ENCODE measurements at regions not wholly inside any gene's neighbourhood (a gene's known extent, or its start where the extent isn't known, plus 50 kb on each side); places are given as distances from the start of the nearest gene placed in this dataset.
"Not testable (repeated sequence)": the region's sequence is repeated elsewhere in the genome, so short reads cannot be mapped to it uniquely, and the experiment has no call there.

GRCh38 chr2:175606010-175606841 is 395.8 kb downstream of the LNPK start:
- DNase-seq (ENCODE audit: low read depth in 3 of 3): no peak

GRCh38 chr2:175605640-175606009 is 396.4 kb downstream of the LNPK start:
- DNase-seq (ENCODE audit: low read depth in 3 of 3): no peak

GRCh38 chr2:175601969-175602368 is 400.1 kb downstream of the LNPK start:
- DNase-seq (ENCODE audit: low read depth in 3 of 3): no peak

GRCh38 chr2:175599966-175600831 is 401.9 kb downstream of the LNPK start:
- no peak for DNase-seq (ENCODE audit: low read depth in 3 of 3)

GRCh38 chr2:175597286-175597685 is 404.8 kb downstream of the LNPK start:
- DNase-seq (ENCODE audit: low read depth in 3 of 3): no peak

GRCh38 chr2:175595139-175595538 is 406.9 kb downstream of the LNPK start:
- DNase-seq (ENCODE audit: low read depth in 3 of 3): no peak

DNA sequence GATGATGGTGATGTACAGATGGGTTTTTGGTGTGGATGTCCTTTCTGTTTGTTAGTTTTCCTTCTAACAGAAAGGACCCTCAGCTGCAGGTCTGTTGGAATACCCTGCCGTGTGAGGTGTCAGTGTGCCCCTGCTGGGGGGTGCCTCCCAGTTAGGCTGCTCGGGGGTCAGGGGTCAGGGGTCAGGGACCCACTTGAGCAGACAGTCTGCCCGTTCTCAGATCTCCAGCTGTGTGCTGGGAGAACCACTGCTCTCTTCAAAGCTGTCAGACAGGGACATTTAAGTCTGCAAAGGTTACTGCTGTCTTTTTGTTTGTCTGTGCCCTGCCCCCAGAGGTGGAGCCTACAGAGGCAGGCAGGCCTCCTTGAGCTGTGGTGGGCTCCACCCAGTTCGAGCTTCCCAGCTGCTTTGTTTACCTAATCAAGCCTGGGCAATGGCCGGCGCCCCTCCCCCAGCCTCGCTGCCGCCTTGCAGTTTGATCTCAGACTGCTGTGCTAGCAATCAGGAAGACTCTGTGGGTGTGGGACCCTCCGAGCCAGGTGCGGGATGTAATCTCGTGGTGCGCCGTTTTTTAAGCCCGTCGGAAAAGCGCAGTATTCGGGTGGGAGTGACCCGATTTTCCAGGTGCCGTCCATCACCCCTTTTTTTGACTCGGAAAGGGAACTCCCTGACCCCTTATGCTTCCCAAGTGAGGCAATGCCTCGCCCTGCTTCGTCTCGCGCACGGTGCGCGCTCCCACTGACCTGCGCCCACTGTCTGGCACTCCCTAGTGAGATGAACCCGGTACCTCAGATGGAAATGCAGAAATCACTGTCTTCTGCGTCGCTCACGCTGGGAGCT is 408.2 kb downstream of the LNPK start:
- not testable (repeated sequence) for DNase-seq (ENCODE audit: low read depth in 3 of 3)

DNA sequence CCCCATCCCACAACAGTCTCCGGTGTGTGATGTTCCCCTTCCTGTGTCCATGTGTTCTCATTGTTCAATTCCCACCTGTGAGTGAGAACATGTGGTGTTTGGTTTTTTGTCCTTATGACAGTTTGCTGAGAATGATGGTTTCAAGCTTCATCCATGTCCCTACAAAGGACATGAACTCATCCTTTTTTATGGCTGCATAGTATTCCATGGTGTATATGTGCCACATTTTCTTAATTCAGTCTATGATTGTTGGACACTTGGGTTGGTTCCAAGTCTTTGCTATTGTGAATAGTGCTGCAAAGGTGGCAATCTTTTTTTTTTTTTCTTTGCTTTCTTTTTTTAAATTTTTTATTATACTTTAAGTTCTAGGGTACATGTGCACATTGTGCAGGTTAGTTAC is 406.7 kb upstream of the ATP5MC3 start:
- not testable (repeated sequence) for DNase-seq (ENCODE audit: low read depth in 3 of 3)

DNA sequence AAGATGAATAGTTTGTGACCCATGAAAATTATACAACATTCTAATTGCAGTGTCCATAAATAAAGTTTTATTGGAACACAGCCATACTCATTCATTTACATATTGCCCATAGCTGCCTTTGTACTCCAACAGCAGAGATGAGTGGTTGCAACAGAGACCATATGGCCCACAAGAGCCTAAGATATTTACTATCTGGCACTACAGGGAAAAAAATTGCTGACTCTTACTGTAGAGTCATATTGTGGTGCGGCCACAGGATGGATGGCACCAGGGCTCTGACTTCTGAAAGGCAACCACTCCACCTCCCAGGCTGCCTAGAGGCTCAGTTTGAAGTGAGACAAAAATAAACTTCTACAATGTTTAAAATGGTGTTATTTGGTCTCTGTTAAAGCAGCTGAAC is 404.0 kb upstream of the ATP5MC3 start:
- no peak for DNase-seq (ENCODE audit: low read depth in 3 of 3)

DNA sequence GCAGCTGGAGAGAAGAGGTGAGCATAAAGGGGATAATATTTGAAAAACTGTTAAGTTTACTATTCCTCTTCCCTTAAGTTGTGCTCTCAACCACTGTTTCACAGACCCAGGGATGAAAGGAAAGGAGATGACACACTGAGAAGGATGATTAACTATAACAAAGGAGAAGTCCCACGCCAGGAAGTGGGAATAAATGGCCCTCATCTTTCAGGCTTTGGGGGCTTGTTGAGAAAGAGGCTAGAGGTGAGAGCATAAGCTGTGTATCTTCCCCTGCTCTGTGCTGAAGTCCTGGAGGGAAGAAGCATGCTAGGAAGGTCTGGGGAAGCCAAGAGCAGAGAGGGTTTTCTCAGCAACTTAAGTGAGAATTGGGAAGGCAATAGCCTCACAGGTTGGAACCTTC is 399.1 kb upstream of the ATP5MC3 start:
- no peak for DNase-seq (ENCODE audit: low read depth in 3 of 3)

- DNase-seq (ENCODE audit: low read depth in 3 of 3): no peak
Observed at GRCh38 chr2:175579646-175580045, 398.1 kb upstream of the ATP5MC3 start.

- no peak for DNase-seq (ENCODE audit: low read depth in 3 of 3)
Observed at GRCh38 chr2:175577368-175577970, 396.0 kb upstream of the ATP5MC3 start.

- DNase-seq (ENCODE audit: low read depth in 3 of 3): no peak
Observed at GRCh38 chr2:175576875-175577274, 395.4 kb upstream of the ATP5MC3 start.

DNA sequence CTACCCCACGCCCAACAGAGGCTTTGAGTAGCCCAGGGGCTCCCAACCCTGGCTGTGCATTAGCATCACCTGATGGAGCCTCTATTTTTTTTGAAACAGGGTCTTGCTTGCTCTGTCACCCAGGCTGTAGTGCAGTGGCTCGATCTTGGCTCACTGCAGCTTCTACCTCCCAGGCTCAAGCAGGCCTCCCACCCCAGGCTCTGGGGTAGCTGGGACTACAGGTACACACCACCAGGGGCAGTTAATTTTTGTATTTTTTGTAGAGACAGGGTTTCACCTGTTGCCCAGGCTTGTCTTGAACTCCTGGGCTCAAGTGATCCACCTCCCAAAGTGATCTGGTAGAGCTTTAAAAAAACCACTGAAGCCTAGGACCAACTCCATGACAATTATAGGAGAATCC is 394.8 kb upstream of the ATP5MC3 start:
- no peak for DNase-seq (ENCODE audit: low read depth in 3 of 3)

DNA sequence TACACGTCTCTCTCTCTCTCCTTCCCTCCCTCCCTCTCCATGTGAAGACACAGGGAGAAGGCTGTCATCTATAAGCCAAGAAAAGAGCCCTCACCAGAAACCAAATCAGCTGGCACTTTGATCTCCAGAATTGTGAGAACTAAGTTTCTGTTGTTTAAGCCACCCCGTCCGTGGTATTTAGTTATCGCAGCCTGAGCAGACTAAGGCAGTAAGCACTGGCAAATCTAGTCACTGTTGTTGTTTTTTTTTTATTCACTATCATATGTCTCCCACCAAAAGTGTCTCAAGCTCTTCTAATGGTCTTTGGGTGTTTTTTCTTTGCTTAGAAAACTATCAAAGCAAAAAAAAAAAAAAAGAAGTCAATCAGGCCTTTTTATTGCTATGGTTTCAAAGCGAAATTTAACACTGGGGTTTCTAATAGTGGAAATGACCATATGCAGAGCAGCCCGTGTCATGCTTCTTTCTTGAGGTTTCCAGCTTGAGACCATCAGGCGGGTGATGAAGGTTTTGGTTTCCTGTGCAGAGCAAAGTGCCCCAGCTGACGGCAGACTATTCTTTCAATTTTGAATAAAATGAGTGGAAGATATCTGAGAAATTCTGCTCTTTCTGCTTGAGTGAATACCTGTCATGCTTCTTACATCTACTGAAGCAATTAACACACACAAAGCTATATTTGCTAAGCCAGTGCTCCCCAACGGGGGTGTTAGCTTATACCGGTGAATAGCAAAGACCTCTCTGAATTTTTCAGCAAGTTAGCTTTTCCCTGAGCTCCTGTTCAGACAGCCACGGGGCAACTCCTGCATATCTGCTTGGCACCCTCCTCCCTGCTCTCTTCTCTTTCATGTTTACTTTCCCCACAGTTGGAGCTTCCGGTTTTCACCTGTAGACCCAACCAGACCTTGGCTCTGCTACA is 394.1 kb upstream of the ATP5MC3 start:
- DNase-seq (ENCODE audit: low read depth in 3 of 3): no peak

DNA sequence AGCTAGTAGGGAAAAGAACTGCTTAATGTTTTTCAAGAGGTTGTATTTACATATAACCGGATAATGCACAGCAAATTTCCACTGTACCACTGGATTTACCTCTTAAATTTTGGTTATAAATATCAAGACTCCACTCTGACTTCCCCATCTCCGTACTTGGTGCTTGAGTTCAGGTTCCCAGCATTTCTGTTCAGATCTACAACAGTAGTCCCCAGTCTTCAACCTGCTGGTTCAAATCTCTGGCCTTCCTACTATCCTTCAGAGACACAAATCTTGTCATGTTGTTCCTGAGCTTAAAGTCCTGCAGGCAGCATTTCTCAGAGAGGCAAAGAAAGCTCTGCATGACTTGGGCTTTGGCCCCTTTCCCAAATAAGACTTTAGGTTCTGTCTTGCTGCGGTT is 392.6 kb upstream of the ATP5MC3 start:
- DNase-seq (ENCODE audit: low read depth in 3 of 3): no peak

DNA sequence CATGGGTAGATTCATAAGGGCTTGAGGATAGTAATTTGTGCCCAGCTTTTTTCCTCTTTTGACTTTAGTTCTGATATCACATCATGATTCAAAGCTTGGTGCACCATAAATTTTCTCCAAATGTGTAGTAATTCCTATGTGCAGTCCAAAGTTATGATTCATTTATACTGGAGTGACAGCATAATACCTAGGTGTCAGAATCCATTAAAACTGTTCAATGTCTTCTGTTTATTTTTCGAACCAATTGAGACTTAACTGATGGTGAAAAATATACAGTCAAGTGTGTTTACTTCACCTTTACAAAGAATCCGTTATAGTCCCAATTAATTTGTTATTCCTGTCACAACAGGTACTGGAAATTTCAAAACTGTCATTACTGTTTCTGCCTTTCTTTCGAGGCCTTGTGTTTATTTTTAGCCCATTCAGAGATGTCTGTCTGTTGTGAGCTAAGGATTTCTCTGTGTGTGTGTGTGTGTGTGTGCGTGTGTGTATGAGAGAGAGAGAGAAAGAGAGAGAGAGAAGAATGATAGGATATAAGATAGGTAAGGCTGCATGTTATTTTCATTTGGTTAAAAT is 389.7 kb upstream of the ATP5MC3 start:
- DNase-seq (ENCODE audit: low read depth in 3 of 3): no peak

DNA sequence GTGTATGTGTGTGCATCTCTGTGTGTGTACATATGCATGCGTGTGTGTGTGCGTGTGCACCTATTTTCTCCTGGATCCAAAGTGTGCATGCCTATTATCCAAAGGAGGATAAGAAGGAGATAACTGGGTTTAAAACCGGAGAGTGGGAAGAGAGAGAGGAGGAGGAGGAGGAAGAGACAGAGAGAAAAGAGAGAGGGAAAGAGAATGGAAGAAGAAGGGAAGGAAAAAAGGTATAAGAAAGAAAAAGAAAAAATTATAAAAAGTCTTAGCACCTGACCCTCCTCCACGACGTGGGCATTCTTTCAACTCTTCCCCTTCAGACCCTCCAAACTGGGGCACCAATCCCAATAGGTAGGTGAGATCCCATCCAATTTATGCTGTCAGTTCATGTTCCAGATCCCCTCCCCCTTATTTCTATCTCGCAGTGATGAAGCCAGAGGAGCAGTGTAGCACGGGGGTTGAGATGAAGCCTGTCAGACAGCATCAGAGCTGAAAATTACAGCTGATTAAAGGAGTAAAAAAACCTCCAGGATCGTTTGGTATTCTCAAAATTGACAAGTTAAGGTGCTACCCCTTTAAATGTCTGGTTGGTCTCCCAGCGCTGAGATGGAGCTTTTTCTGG is 386.7 kb upstream of the ATP5MC3 start:
- DNase-seq (ENCODE audit: low read depth in 3 of 3): no peak

DNA sequence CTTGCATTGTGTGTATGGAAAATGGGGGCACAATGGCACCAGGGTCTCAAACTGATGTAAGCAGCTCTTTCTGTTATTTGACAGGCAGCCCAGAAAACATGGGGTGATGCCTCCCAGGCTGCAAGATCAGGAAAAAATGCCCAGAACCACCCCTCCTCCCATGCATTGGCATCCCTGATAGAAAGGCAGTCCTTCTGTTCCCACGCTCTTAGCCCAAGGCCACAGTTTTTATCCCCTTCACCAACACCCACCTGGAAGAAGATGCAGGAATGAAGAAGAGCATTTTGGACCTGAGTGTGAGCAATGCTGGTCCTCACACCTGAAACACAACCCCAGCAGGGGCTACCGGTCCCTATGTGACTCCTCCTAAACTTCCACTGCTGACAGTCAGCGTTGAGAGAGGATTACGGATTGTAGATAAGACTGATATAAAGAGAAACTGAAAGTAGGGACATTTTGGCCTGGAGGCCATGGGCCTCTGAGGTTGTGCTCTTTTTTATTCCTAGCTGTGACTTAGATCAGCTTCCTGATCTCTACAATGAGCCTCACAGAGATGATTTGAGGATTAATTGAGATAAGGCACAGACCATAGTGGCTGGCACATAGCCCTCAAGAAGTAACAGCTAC is 386.0 kb upstream of the ATP5MC3 start:
- DNase-seq (ENCODE audit: low read depth in 3 of 3): no peak
